H9 (cell line): ENCODE measurements at regions not wholly inside any gene's neighbourhood (a gene's known extent, or its start where the extent isn't known, plus 50 kb on each side); places are given as distances from the start of the nearest gene placed in this dataset.

Experiments
- DNase-seq: peaks from one replicate; pipeline ENCODE4 v3.0.0-alpha.2; 2017
- H2AFZ ChIP-seq: one replicate; pipeline ENCODE4 v1.6.1; 2013; ENCODE audit warnings: mild to moderate bottlenecking, low read length, control low read depth, moderate library complexity
- H2AK5ac ChIP-seq: 2 replicates; pipeline ENCODE4 v1.6.1; 2013; ENCODE audit warnings: low read length, control low read depth, mixed read lengths; ENCODE audit not compliant: insufficient read length
- H2BK120ac ChIP-seq: one replicate; pipeline ENCODE4 v1.6.1; 2013; ENCODE audit warnings: low read depth, mild to moderate bottlenecking, low read length, control low read depth, inconsistent platforms; ENCODE audit not compliant: poor library complexity, severe bottlenecking
- H2BK12ac ChIP-seq: 2 replicates; pipeline ENCODE4 v1.6.1; 2013; ENCODE audit warnings: low read length, control low read depth, mixed read lengths, low read depth; ENCODE audit not compliant: insufficient read length
- H2BK15ac ChIP-seq: 2 replicates; pipeline ENCODE4 v1.6.1; 2013; ENCODE audit warnings: low read depth, low read length, control low read depth
- H2BK20ac ChIP-seq: one replicate; pipeline ENCODE4 v1.6.1; 2013; ENCODE audit warnings: low read depth, mild to moderate bottlenecking, low read length, control low read depth, inconsistent platforms; ENCODE audit not compliant: poor library complexity, severe bottlenecking
- H2BK5ac ChIP-seq: 2 replicates; pipeline ENCODE4 v1.6.1; 2013; ENCODE audit warnings: low read length, control low read depth, mixed read lengths; ENCODE audit not compliant: insufficient read length
- H3K14ac ChIP-seq: 2 replicates; pipeline ENCODE4 v1.6.1; 2013; ENCODE audit warnings: low read length, control low read depth; ENCODE audit not compliant: insufficient read depth
- H3K18ac ChIP-seq: 2 replicates; pipeline ENCODE4 v1.6.1; 2013; ENCODE audit warnings: low read depth, mild to moderate bottlenecking, mixed read lengths, low read length, control low read depth; ENCODE audit not compliant: insufficient read length
- H3K23ac ChIP-seq: 2 replicates; pipeline ENCODE4 v1.6.1; 2013; ENCODE audit warnings: low read length, control low read depth, mixed read lengths, low read depth; ENCODE audit not compliant: insufficient read length
- H3K23me2 ChIP-seq: 2 replicates; pipeline ENCODE4 v1.6.1; 2013; ENCODE audit warnings: low read depth, mild to moderate bottlenecking, mixed read lengths, low read length, control low read depth; ENCODE audit not compliant: insufficient read length, poor library complexity, severe bottlenecking
- H3K27ac ChIP-seq: 2 replicates; pipeline ENCODE4 v1.5.1; 2013; ENCODE audit warnings: low read length, control low read depth, mixed read lengths, low read depth; ENCODE audit not compliant: insufficient read length
- H3K27me3 ChIP-seq: 2 replicates; pipeline ENCODE4 v1.6.1; 2013; ENCODE audit warnings: low read length, control low read depth, inconsistent platforms; ENCODE audit not compliant: insufficient read depth
- H3K4ac ChIP-seq: 2 replicates; pipeline ENCODE4 v1.6.1; 2013; ENCODE audit warnings: low read depth, mild to moderate bottlenecking, control low read depth, inconsistent platforms, low read length, moderate library complexity
- H3K4me1 ChIP-seq: 2 replicates; pipeline ENCODE4 v1.6.1; 2013; ENCODE audit warnings: low read length, control low read depth, inconsistent platforms; ENCODE audit not compliant: insufficient read depth
- H3K4me2 ChIP-seq: 2 replicates; pipeline ENCODE4 v1.6.1; 2013; ENCODE audit warnings: low read length, control low read depth, mixed read lengths; ENCODE audit not compliant: insufficient read length, insufficient read depth
- H3K56ac ChIP-seq: 2 replicates; pipeline ENCODE4 v1.6.1; 2013; ENCODE audit warnings: low read depth, mild to moderate bottlenecking, mixed read lengths, low read length, control low read depth; ENCODE audit not compliant: insufficient read length
- H3K79me1 ChIP-seq: 2 replicates; pipeline ENCODE4 v1.6.1; 2013; ENCODE audit warnings: low read depth, mild to moderate bottlenecking, moderate library complexity, low read length, control low read depth, inconsistent platforms; ENCODE audit not compliant: insufficient read depth, poor library complexity, severe bottlenecking
- H3K79me2 ChIP-seq: 2 replicates; pipeline ENCODE4 v1.6.1; 2013; ENCODE audit warnings: low read length, control low read depth, inconsistent platforms; ENCODE audit not compliant: insufficient read depth
- H3K9ac ChIP-seq: 2 replicates; pipeline ENCODE4 v1.6.1; 2013; ENCODE audit warnings: low read length, control low read depth, mixed read lengths; ENCODE audit not compliant: insufficient read length; ENCODE audit errors: extremely low read depth
- H3K9me3 ChIP-seq: one replicate; pipeline ENCODE4 v1.6.1; 2013; ENCODE audit warnings: low read depth, low read length, inconsistent platforms; ENCODE audit not compliant: control insufficient read depth
- H3T11ph ChIP-seq: one replicate; pipeline ENCODE4 v1.6.1; 2013; ENCODE audit warnings: mild to moderate bottlenecking, low read length, control low read depth, inconsistent platforms
- H4K20me1 ChIP-seq: one replicate; pipeline ENCODE4 v1.6.1; 2013; ENCODE audit not compliant: control insufficient read depth, insufficient read length, insufficient read depth
- H4K5ac ChIP-seq: 2 replicates; pipeline ENCODE4 v1.6.1; 2013; ENCODE audit warnings: low read depth, mild to moderate bottlenecking, mixed read lengths, low read length, control low read depth; ENCODE audit not compliant: insufficient read length
- H4K8ac ChIP-seq: replicated peaks from 2 replicates; pipeline ENCODE4 v1.6.1; 2013; ENCODE audit warnings: low read length, control low read depth, mixed read lengths, low read depth; ENCODE audit not compliant: insufficient read length
- H4K91ac ChIP-seq: 2 replicates; pipeline ENCODE4 v1.6.1; 2013; ENCODE audit warnings: low read depth, mild to moderate bottlenecking, moderate library complexity, mixed read lengths, low read length, control low read depth; ENCODE audit not compliant: insufficient read length
- H3K27ac Mint-ChIP-seq, 3 experiments: 2 replicates in 2 of 3; 3 replicates in 1 of 3; pipeline ENCODE4 v1.8.0; 2020 to 2021; ENCODE audit warnings: mixed read lengths in 3 of 3, mild to moderate bottlenecking in 1 of 3, moderate library complexity in 1 of 3
- H3K27me3 Mint-ChIP-seq: 2 replicates; pipeline ENCODE4 v1.8.0; 2021; ENCODE audit warnings: low read depth, mild to moderate bottlenecking, moderate library complexity, mixed read lengths
- H3K36me3 Mint-ChIP-seq, 3 experiments: 2 replicates in 2 of 3; 3 replicates in 1 of 3; pipeline ENCODE4 v1.8.0; 2020 to 2021; ENCODE audit warnings: low read depth in 3 of 3, mixed read lengths in 3 of 3; ENCODE audit not compliant: insufficient read depth in 1 of 3
- H3K4me1 Mint-ChIP-seq, 2 experiments: 2 replicates each; pipeline ENCODE4 v1.8.0; 2020; ENCODE audit warnings: mixed read lengths in 2 of 2
- H3K4me3 Mint-ChIP-seq, 2 experiments: 2 replicates in 1 of 2; 3 replicates in 1 of 2; pipeline ENCODE4 v1.8.0; 2020 to 2021; ENCODE audit warnings: mild to moderate bottlenecking in 2 of 2, mixed read lengths in 2 of 2, moderate library complexity in 1 of 2
- H3K9me3 Mint-ChIP-seq, 2 experiments: 2 replicates in 1 of 2; 3 replicates in 1 of 2; pipeline ENCODE4 v1.8.0; 2020; ENCODE audit warnings: mild to moderate bottlenecking in 2 of 2, mixed read lengths in 2 of 2, moderate library complexity in 1 of 2
- CTCF ChIP-seq: fragments of 200-600 bp; sonication (generic); conservative IDR thresholded peaks from 3 replicates; pipeline ENCODE4 v1.8.0; 2021; ENCODE audit warnings: antibody characterized with exemption, mild to moderate bottlenecking
- WGBS: extraction: QIAGEN DNeasy Blood & Tissue Kit; methylation state at CpG from one replicate; pipeline ENCODE4 v1.1.7; 2013; ENCODE audit warnings: missing lambda C conversion rate, low lambda C conversion rate, mixed read lengths; ENCODE audit not compliant: insufficient read length; ENCODE audit errors: extremely low coverage; 5-methylcytosine and 5-hydroxymethylcytosine counted together

- no peak for DNase-seq
- H3K4me2 ChIP-seq: no peak overlapping the region
- H3K9me3 Mint-ChIP-seq: peaks cover 85 to 91% of the 10 kb centered on the region in 2 experiments
Observed at GRCh38 chr22:47245286-47245685, 482.8 kb downstream of the TBC1D22A start.

More at GRCh38 chr22:47245286-47245685, 482.8 kb downstream of the TBC1D22A start:
- Histone ChIP-seq H3K56ac (no peak overlapping the region), H3T11ph (no peak overlapping the region), H2BK12ac (no peak overlapping the region), H3K79me1 (no peaks in the 10 kb centered on the region), H3K9ac (no peak overlapping the region), H3K18ac (no peak overlapping the region), H3K79me2 (no peaks in the 10 kb centered on the region), H2AK5ac (no peak overlapping the region), H3K27ac (no peak overlapping the region), H4K5ac (no peak overlapping the region), H2BK5ac (no peak overlapping the region), H3K9me3 (peaks cover 62% of the 10 kb centered on the region), H3K23ac (no peak overlapping the region), H2BK15ac (no peak overlapping the region), H2BK20ac (no peak overlapping the region), H3K23me2 (no peaks in the 10 kb centered on the region), H3K14ac (no peak overlapping the region), H3K4me1 (no peaks in the 10 kb centered on the region), H4K20me1 (no peaks in the 10 kb centered on the region), H3K4ac (no peak overlapping the region), H2AFZ (no peak overlapping the region), H4K91ac (no peak overlapping the region), H3K27me3 (no peaks in the 10 kb centered on the region), H2BK120ac (no peak overlapping the region), H4K8ac (no peak overlapping the region)
- peaks cover 4% of the 10 kb centered on the region for H3K27me3 Mint-ChIP-seq
- H3K4me1 Mint-ChIP-seq: no peaks in the 10 kb centered on the region
- H3K36me3 Mint-ChIP-seq: peaks cover 4 to 35% (median 17%) of the 10 kb centered on the region in 3 experiments; a peak in 6 of 7 replicates
- no peak for TF ChIP-seq CTCF
- H3K4me3 Mint-ChIP-seq: no peak overlapping the region
- no CpG with 5 or more reads among the region's 3 CpGs for WGBS
- no peak overlapping the region for H3K27ac Mint-ChIP-seq
